AML-193 (cell line): ENCODE measurements at regions not wholly inside any gene's neighbourhood (a gene's known extent, or its start where the extent isn't known, plus 50 kb on each side); places are given as distances from the start of the nearest gene placed in this dataset.

Source experiments
- DNase-seq, 2 experiments: peaks; one replicate each; lab custom pipeline; 2025; lab: John Stamatoyannopoulos, UW

GRCh38 chr10:50936335-50936734 lies 50.9 kb upstream of the A1CF start:
- DNase-seq, result no peak

GRCh38 chr10:50937230-50937907 lies 51.9 kb upstream of the A1CF start:
- no peak for DNase-seq

GRCh38 chr10:50941629-50942028 lies 56.2 kb upstream of the A1CF start:
- DNase-seq, result no peak

GRCh38 chr10:50946991-50947781 lies 61.8 kb upstream of the A1CF start:
- DNase-seq, result no peak

GRCh38 chr10:50951365-50951764 lies 65.9 kb upstream of the A1CF start:
- DNase-seq, result no peak

- DNase-seq, result no peak
Observed at GRCh38 chr10:50961297-50961696, 75.9 kb upstream of the A1CF start.

GRCh38 chr10:50963063-50963462 lies 77.6 kb upstream of the A1CF start:
- DNase-seq, result no peak

GRCh38 chr10:50968386-50969091 lies 83.1 kb upstream of the A1CF start:
- no peak for DNase-seq

- no peak for DNase-seq
Observed at GRCh38 chr10:50972591-50972990, 87.2 kb upstream of the A1CF start.

GRCh38 chr10:50981385-50981784 lies 92.9 kb upstream of the PRKG1 start:
- DNase-seq, result no peak

GRCh38 chr10:50981904-50982303 lies 92.4 kb upstream of the PRKG1 start:
- DNase-seq, result no peak

- DNase-seq, result no peak
Observed at GRCh38 chr10:50982989-50983388, 91.3 kb upstream of the PRKG1 start.

- no peak for DNase-seq
Observed at GRCh38 chr10:50987934-50988333, 86.4 kb upstream of the PRKG1 start.

GRCh38 chr10:50988792-50989191 lies 85.5 kb upstream of the PRKG1 start:
- peak in 1 of 2 experiments; percentile 16 for DNase-seq

- no peak for DNase-seq
Observed at GRCh38 chr10:50990568-50991455, 83.5 kb upstream of the PRKG1 start.

GRCh38 chr10:50991456-50992355 lies 82.6 kb upstream of the PRKG1 start:
- no peak for DNase-seq

GRCh38 chr10:50992356-50992901 lies 81.9 kb upstream of the PRKG1 start:
- no peak for DNase-seq

- DNase-seq, result no peak
Observed at GRCh38 chr10:50992972-50993766, 81.1 kb upstream of the PRKG1 start.

- DNase-seq, result no peak
Observed at GRCh38 chr10:50993771-50994251, 80.5 kb upstream of the PRKG1 start.

GRCh38 chr10:50997461-50997860 lies 76.8 kb upstream of the PRKG1 start:
- no peak for DNase-seq
